ENCODE measurements at regions not wholly inside any gene's neighbourhood (a gene's known extent, or its start where the extent isn't known, plus 50 kb on each side); places are given as distances from the start of the nearest gene placed in this dataset.

DNA sequence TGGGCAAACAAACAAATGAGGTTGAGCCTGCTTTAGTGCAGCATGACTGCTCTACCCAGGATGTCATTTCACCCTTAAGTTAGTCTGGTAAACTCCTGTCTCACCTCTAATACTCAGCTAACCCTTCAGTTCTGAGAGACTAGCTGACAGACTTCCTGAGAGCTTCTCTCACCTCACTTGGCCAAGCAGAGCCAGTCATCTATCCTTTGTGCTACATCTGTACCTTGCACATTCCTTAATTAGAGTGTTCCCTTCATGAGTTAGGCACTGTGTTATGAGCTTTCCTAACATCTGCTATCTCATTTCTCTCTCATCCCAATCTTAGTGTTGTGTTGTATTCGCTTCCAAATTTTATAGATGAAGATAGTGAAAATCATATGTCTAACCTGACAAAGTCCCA lies 220.1 kb upstream of the PIK3C3 start:
- dilution Hi-C loops (cut with MboI; ENCODE audit: extremely low pct_ligation_motif_present, low sequenced_read_pairs): no loop called here

DNA sequence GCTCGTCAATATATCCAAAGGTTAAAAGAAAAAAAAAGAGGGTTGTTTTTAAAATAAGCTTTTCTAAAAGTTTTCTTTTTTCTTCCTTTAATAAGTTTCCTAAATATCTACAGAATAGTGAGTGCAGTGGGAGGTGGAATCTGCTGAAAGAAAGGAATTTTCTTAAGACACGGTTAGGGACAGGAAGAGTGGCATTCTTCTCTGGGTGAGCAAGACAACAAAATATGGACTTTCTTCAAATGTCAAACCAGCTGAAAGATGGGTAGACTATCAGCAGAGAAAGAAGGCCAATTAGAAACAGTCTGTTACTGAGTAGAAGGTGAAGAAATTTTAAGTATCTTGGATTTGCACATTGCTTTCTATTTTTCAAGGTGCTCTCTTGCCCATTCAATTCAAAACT lies 222.7 kb upstream of the PIK3C3 start:
- peak overlapping the region; percentile 70 for H3K9ac ChIP-seq (replicated peaks; ENCODE audit: extremely low read depth, insufficient read depth, low read length)
- FAIRE-seq (peak; percentile 53), DNase-seq (ENCODE audit: low read depth, low spot score) (peak; percentile 52)
- ChIA-PET CTCF (interaction anchor here (0.9 to 1.5 kb wide), 3 partner anchors 9 to 269 kb away, joined by 3 to 6 read pairs (median 3); no protein-coding TSS in a partner anchor), POLR2A (no interaction called here)
- peak overlapping the region; percentile 23 for H2AFZ ChIP-seq (ENCODE audit: low read depth, low read length)
- dilution Hi-C loops (cut with MboI; ENCODE audit: extremely low pct_ligation_motif_present, low sequenced_read_pairs) (no loop called here), intact Hi-C loops (cut with micrococcal nuclease) (loop anchor here (5.0 kb wide), 2 partner anchors 65 to 1365 kb away; no protein-coding TSS in a partner anchor)
- no peaks in the 10 kb centered on the region for H3K36me3 ChIP-seq (ENCODE audit: control insufficient read depth in 2 of 2, extremely low read depth in 1 of 2, insufficient read depth in 2 of 2, low read length in 2 of 2)
- H3K4me2 ChIP-seq (ENCODE audit: insufficient read depth, low read length): peak overlapping the region; percentile 92
- H3K4me1 ChIP-seq (ENCODE audit: control insufficient read depth, extremely low read depth, insufficient read depth, low read length): peaks cover 23% of the 10 kb centered on the region
- H3K9me1 ChIP-seq (replicated peaks; ENCODE audit: control insufficient read depth, extremely low read depth, insufficient read depth, low read length): no peaks in the 10 kb centered on the region
- no peaks in the 10 kb centered on the region for H3K79me2 ChIP-seq (ENCODE audit: control insufficient read depth, insufficient read depth, low read length)
- H3K27me3 ChIP-seq (ENCODE audit: control insufficient read depth in 2 of 2, insufficient read depth in 2 of 2, low read length in 2 of 2): no peaks in the 10 kb centered on the region
- no peaks in the 10 kb centered on the region for H4K20me1 ChIP-seq (replicated peaks; ENCODE audit: control insufficient read depth, extremely low read depth, insufficient read depth, low read length)
- BruUV-seq (replicated peaks): TSS peak; percentile 19
- H3K4me3 ChIP-seq (replicated peaks in 1 of 3; ENCODE audit: insufficient read depth in 1 of 3, low read depth in 1 of 3, low read length in 3 of 3): peak overlapping the region in 1 of 3 experiments; percentile 35
- no peak for TF ChIP-seq JUN (IDR thresholded peaks at IDR 0.05; ENCODE audit: borderline replicate concordance, insufficient read depth, insufficient read length, low read depth)
- H3K9me3 ChIP-seq (replicated peaks; ENCODE audit: control insufficient read depth, insufficient read depth, low read length): no peaks in the 10 kb centered on the region
- peak overlapping the region; percentile 86 for H3K27ac ChIP-seq (ENCODE audit: insufficient read depth, low read depth, low read length)

More for the DNA sequence above, 220.1 kb upstream of the PIK3C3 start:
- Histone ChIP-seq H2AFZ (ENCODE audit: low read depth, low read length) (no peak overlapping the region), H3K9me1 (replicated peaks; ENCODE audit: control insufficient read depth, extremely low read depth, insufficient read depth, low read length) (no peaks in the 10 kb centered on the region), H3K9me3 (replicated peaks; ENCODE audit: control insufficient read depth, insufficient read depth, low read length) (no peaks in the 10 kb centered on the region), H3K4me1 (ENCODE audit: control insufficient read depth, extremely low read depth, insufficient read depth, low read length) (peaks cover 23% of the 10 kb centered on the region), H3K9ac (replicated peaks; ENCODE audit: extremely low read depth, insufficient read depth, low read length) (no peak overlapping the region), H3K36me3 (ENCODE audit: control insufficient read depth in 2 of 2, extremely low read depth in 1 of 2, insufficient read depth in 2 of 2, low read length in 2 of 2) (no peaks in the 10 kb centered on the region), H3K4me3 (replicated peaks in 1 of 3; ENCODE audit: insufficient read depth in 1 of 3, low read depth in 1 of 3, low read length in 3 of 3) (no peak overlapping the region), H3K27me3 (ENCODE audit: control insufficient read depth in 2 of 2, insufficient read depth in 2 of 2, low read length in 2 of 2) (no peaks in the 10 kb centered on the region), H3K79me2 (ENCODE audit: control insufficient read depth, insufficient read depth, low read length) (no peaks in the 10 kb centered on the region), H4K20me1 (replicated peaks; ENCODE audit: control insufficient read depth, extremely low read depth, insufficient read depth, low read length) (no peaks in the 10 kb centered on the region), H3K4me2 (ENCODE audit: insufficient read depth, low read length) (no peak overlapping the region), H3K27ac (ENCODE audit: insufficient read depth, low read depth, low read length) (no peak overlapping the region)
- BruUV-seq (replicated peaks): no TSS peak
- DNase-seq (ENCODE audit: low read depth, low spot score) (no peak), FAIRE-seq (no peak)
- intact Hi-C loops (cut with micrococcal nuclease): loop anchor here (5.0 kb wide), 2 partner anchors 68 to 1368 kb away; no protein-coding TSS in a partner anchor
- POLR2A ChIA-PET: no interaction called here
- CTCF ChIA-PET: interaction anchor here (1.4 kb wide), 1 partner anchor 11 kb away, joined by 3 read pairs; no protein-coding TSS in a partner anchor
- TF ChIP-seq POLR2AphosphoS5 (IDR thresholded peaks at IDR 0.05; ENCODE audit: insufficient read depth, low read depth, low read length) (no peak), FOS (IDR thresholded peaks at IDR 0.05; ENCODE audit: borderline replicate concordance, insufficient read depth, low read length) (no peak)
- TF ChIP-seq, protein P1, sequence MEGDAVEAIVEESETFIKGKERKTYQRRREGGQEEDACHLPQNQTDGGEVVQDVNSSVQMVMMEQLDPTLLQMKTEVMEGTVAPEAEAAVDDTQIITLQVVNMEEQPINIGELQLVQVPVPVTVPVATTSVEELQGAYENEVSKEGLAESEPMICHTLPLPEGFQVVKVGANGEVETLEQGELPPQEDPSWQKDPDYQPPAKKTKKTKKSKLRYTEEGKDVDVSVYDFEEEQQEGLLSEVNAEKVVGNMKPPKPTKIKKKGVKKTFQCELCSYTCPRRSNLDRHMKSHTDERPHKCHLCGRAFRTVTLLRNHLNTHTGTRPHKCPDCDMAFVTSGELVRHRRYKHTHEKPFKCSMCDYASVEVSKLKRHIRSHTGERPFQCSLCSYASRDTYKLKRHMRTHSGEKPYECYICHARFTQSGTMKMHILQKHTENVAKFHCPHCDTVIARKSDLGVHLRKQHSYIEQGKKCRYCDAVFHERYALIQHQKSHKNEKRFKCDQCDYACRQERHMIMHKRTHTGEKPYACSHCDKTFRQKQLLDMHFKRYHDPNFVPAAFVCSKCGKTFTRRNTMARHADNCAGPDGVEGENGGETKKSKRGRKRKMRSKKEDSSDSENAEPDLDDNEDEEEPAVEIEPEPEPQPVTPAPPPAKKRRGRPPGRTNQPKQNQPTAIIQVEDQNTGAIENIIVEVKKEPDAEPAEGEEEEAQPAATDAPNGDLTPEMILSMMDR (IDR thresholded peaks at IDR 0.05; ENCODE audit: extremely low read depth in 1 of 2, insufficient read depth in 1 of 2, low read depth in 1 of 2, low read length in 2 of 2): no peak

Data from endothelial cell of umbilical vein (primary cell).